Chondrocyte (in vitro differentiated cells): ENCODE measurements at regions not wholly inside any gene's neighbourhood (a gene's known extent, or its start where the extent isn't known, plus 50 kb on each side); places are given as distances from the start of the nearest gene placed in this dataset.

ENCODE experiments used
- DNase-seq: peaks from one replicate; pipeline ENCODE4 v3.0.0; 2021; ENCODE audit warnings: mixed read lengths, low spot score
- H3K27ac Mint-ChIP-seq: one replicate; pipeline ENCODE4 v1.8.0; 2021; ENCODE audit warnings: mild to moderate bottlenecking, moderate library complexity, mixed read lengths; ENCODE audit not compliant: unreplicated experiment
- H3K27me3 Mint-ChIP-seq: 2 replicates; pipeline ENCODE4 v1.8.0; 2021; ENCODE audit warnings: low read depth, mixed read lengths
- H3K36me3 Mint-ChIP-seq: 2 replicates; pipeline ENCODE4 v1.8.0; 2021; ENCODE audit warnings: low read depth, mixed read lengths
- H3K4me1 Mint-ChIP-seq: 2 replicates; pipeline ENCODE4 v1.8.0; 2021; ENCODE audit warnings: low read depth, mild to moderate bottlenecking, mixed read lengths
- H3K4me3 Mint-ChIP-seq: one replicate; pipeline ENCODE4 v1.8.0; 2021; ENCODE audit warnings: mild to moderate bottlenecking, moderate library complexity, mixed read lengths; ENCODE audit not compliant: unreplicated experiment
- H3K9me3 Mint-ChIP-seq: 2 replicates; pipeline ENCODE4 v1.8.0; 2021; ENCODE audit warnings: low read depth, mixed read lengths
- TF ChIP-seq, protein P1 (sequence below): fragments of 200-600 bp; sonication (generic); IDR thresholded peaks from 2 replicates; pipeline ENCODE4 v1.5.0; 2021; ENCODE audit warnings: antibody characterized with exemption, mild to moderate bottlenecking, moderate library complexity

DNA sequence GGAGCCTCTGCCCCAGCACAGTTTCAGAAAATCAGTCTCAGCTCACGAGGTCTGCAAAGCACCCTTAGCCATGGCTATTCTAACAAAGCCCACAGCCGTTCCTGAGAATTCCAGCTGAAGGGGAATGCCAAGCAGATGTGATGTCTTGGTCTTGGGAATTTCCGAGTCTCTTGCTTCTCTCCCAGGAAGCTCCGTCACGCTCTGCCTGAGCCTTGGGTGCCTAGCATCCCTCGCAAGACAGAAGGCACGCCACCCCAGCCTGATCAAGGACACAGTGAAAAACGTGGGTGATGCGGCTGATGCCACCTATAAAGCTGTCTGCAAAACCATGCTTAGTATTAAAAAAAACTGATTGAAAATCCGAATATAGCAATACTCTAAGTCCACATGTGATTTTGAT lies 254.6 kb downstream of the SH3BP4 start:
- Mint-ChIP-seq H3K27ac (no peak overlapping the region), H3K9me3 (peaks cover 8% of the 10 kb centered on the region), H3K27me3 (peaks cover 29% of the 10 kb centered on the region), H3K4me3 (no peak overlapping the region), H3K36me3 (peaks cover 3% of the 10 kb centered on the region), H3K4me1 (no peaks in the 10 kb centered on the region)
- TF ChIP-seq, protein P1, sequence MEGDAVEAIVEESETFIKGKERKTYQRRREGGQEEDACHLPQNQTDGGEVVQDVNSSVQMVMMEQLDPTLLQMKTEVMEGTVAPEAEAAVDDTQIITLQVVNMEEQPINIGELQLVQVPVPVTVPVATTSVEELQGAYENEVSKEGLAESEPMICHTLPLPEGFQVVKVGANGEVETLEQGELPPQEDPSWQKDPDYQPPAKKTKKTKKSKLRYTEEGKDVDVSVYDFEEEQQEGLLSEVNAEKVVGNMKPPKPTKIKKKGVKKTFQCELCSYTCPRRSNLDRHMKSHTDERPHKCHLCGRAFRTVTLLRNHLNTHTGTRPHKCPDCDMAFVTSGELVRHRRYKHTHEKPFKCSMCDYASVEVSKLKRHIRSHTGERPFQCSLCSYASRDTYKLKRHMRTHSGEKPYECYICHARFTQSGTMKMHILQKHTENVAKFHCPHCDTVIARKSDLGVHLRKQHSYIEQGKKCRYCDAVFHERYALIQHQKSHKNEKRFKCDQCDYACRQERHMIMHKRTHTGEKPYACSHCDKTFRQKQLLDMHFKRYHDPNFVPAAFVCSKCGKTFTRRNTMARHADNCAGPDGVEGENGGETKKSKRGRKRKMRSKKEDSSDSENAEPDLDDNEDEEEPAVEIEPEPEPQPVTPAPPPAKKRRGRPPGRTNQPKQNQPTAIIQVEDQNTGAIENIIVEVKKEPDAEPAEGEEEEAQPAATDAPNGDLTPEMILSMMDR = no peak
- DNase-seq = no peak

DNA sequence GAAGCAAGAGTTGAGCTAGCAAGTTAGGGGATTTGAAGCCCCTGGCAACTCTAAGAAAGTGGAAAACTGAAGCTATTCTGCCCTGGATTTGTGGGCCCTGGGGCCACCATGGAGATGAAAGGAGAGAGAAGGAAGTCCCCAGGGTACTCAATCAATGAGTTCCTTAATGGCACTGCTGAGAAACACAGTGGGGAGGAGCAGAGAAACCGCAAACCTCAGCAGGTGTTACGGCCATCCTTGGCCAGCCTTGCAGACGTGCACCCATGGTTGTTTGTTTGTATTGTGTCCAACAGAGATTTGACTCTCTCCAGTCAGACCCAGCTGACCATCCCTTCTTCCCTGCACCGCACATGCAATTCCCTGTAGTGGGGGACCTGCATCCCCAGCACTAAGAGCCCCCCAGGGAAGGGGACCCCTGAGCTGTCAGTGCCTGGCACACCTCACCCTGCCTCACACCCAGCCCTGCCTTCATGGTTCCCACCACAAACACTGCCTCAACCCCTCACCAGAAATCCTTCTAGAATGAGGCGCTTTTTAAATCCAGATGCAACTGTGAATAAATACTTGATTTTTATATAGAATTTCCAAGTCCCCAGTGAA lies 255.3 kb downstream of the SH3BP4 start:
- Mint-ChIP-seq H3K4me3 (no peak overlapping the region), H3K27ac (no peak overlapping the region), H3K27me3 (peaks cover 24% of the 10 kb centered on the region), H3K4me1 (no peaks in the 10 kb centered on the region), H3K9me3 (peaks cover 8% of the 10 kb centered on the region), H3K36me3 (peaks cover 3% of the 10 kb centered on the region)
- no peak for DNase-seq
- TF ChIP-seq, protein P1 = no peak

- Mint-ChIP-seq H3K27ac (no peak overlapping the region), H3K27me3 (peaks cover 16% of the 10 kb centered on the region), H3K4me3 (no peak overlapping the region), H3K9me3 (peaks cover 8% of the 10 kb centered on the region), H3K36me3 (peaks cover 4% of the 10 kb centered on the region), H3K4me1 (no peaks in the 10 kb centered on the region)
- TF ChIP-seq, protein P1 = no peak
- no peak for DNase-seq
Measured at GRCh38 chr2:235211056-235211455, 259.2 kb downstream of the SH3BP4 start.

DNA sequence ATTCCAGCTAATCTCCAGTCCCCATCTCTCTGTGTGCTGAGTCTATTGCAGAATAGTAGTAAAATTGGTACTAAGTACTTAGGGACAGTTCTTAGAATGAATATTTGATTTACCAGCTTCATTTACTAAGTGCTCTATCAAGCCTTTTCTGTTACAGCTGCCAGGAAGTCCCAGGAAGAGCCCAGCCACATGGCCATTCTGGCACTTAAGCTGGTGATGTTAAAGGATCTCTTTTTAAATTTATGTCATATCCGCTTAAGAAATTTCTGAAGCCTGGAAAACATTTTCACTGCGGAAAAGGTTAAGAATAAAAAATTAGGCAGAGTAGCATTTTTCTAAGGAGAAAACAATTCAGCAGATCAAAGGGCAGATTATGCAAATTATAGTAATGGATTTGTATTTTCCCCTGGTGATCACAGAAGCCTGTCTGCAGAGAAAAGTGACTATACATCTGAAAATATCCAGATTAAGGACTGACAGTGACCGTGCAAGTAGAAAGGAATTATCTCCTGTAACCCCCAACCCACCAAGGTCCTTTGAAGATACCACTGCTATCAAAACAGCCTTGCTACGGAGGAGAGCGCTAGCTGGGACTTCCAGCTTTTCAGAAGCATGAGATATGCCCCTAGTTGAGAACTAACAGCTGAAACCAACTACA lies 260.8 kb downstream of the SH3BP4 start:
- peaks cover 4% of the 10 kb centered on the region for H3K36me3 Mint-ChIP-seq
- H3K27ac Mint-ChIP-seq = no peak overlapping the region
- H3K4me3 Mint-ChIP-seq = no peak overlapping the region
- peaks cover 5% of the 10 kb centered on the region for H3K27me3 Mint-ChIP-seq
- H3K4me1 Mint-ChIP-seq = no peaks in the 10 kb centered on the region
- H3K9me3 Mint-ChIP-seq = peaks cover 8% of the 10 kb centered on the region
- TF ChIP-seq, protein P1 = no peak
- DNase-seq = no peak

DNA sequence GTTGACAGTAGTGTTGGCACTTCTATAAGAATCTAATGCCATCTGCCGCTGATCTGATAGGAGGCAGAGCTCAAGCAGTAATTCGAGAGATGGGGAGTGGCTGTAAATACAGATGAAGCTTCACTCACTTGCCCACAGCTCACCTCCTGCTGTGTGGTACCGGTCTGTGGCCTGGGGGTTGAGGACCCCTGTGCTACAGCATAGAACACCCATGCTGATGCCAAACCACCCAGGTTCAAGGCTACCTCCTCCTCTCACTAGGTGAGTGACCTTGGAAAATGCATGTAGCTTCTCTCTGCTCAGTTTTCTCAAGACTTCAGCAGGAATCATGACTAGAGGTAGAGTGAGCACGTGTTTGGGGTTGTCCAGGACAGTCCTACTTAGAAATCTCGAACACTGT lies 263.4 kb downstream of the SH3BP4 start:
- Mint-ChIP-seq H3K4me1 (no peaks in the 10 kb centered on the region), H3K27me3 (no peaks in the 10 kb centered on the region), H3K27ac (no peak overlapping the region), H3K9me3 (peaks cover 4% of the 10 kb centered on the region), H3K4me3 (no peak overlapping the region), H3K36me3 (peaks cover 1% of the 10 kb centered on the region)
- no peak for DNase-seq
- TF ChIP-seq, protein P1 = no peak
